ENCODE measurements at regions not wholly inside any gene's neighbourhood (a gene's known extent, or its start where the extent isn't known, plus 50 kb on each side); places are given as distances from the start of the nearest gene placed in this dataset.

- TF ChIP-seq CTCF (conservative IDR thresholded peaks at IDR 0.05), result no peak
- no peak overlapping the region for H2BK5ac ChIP-seq (ENCODE audit: insufficient read length, low read length)
- H3K23me2 ChIP-seq (ENCODE audit: insufficient read length, low read depth, low read length, poor library complexity, severe bottlenecking), result no peaks in the 10 kb centered on the region
- H3K27ac Mint-ChIP-seq, result no peak overlapping the region
- H3K27ac ChIP-seq (ENCODE audit: insufficient read length, low read depth, low read length), result no peak overlapping the region
- no peak for DNase-seq
- no peak overlapping the region for H2BK15ac ChIP-seq (ENCODE audit: low read depth, low read length)
- H4K8ac ChIP-seq (replicated peaks; ENCODE audit: insufficient read length, low read depth, low read length), result no peak overlapping the region
- peaks cover 0 to 3% of the 10 kb centered on the region in 2 experiments; a peak in 3 of 5 replicates for H3K9me3 Mint-ChIP-seq
- peaks cover 12% of the 10 kb centered on the region; the same call in 1 of the 2 replicates for H3K4me1 ChIP-seq (ENCODE audit: insufficient read depth, low read length)
- no peak overlapping the region for H3K56ac ChIP-seq (ENCODE audit: insufficient read length, low read depth, low read length)
- H3K18ac ChIP-seq (ENCODE audit: insufficient read length, low read depth, low read length), result no peak overlapping the region
- H4K20me1 ChIP-seq (ENCODE audit: control insufficient read depth, insufficient read depth, insufficient read length), result no peaks in the 10 kb centered on the region
- no peaks in the 10 kb centered on the region for H3K9me3 ChIP-seq (ENCODE audit: control insufficient read depth, low read depth, low read length)
- no peak overlapping the region for H2AK5ac ChIP-seq (ENCODE audit: insufficient read length, low read length)
- H3K4ac ChIP-seq (ENCODE audit: low read depth, low read length), result no peak overlapping the region
- no peak overlapping the region for H2BK20ac ChIP-seq (ENCODE audit: low read depth, low read length, poor library complexity, severe bottlenecking)
- H3K36me3 Mint-ChIP-seq (ENCODE audit: insufficient read depth in 1 of 3, low read depth in 3 of 3), result peaks cover 0 to 9% (median 0%) of the 10 kb centered on the region in 3 experiments; a peak in 1 of 7 replicates
- no peak overlapping the region for H3K4me3 Mint-ChIP-seq
- H3K9ac ChIP-seq (ENCODE audit: extremely low read depth, insufficient read length, low read length), result no peak overlapping the region
- no peak overlapping the region for H3K14ac ChIP-seq (ENCODE audit: insufficient read depth, low read length)
- no peak overlapping the region for H4K5ac ChIP-seq (ENCODE audit: insufficient read length, low read depth, low read length)
- no peak overlapping the region for H2BK12ac ChIP-seq (ENCODE audit: insufficient read length, low read depth, low read length)
- H3K79me1 ChIP-seq (ENCODE audit: insufficient read depth, low read depth, low read length, poor library complexity, severe bottlenecking), result no peaks in the 10 kb centered on the region
- H3K4me1 Mint-ChIP-seq, result peaks cover 32 to 35% of the 10 kb centered on the region in 2 experiments
- H3T11ph ChIP-seq (ENCODE audit: low read length), result no peak overlapping the region
- no peak overlapping the region for H2BK120ac ChIP-seq (ENCODE audit: low read depth, low read length, poor library complexity, severe bottlenecking)
- no peaks in the 10 kb centered on the region for H3K27me3 ChIP-seq (ENCODE audit: insufficient read depth, low read length)
- H3K4me2 ChIP-seq (ENCODE audit: insufficient read depth, insufficient read length, low read length), result no peak overlapping the region
- peaks cover 16% of the 10 kb centered on the region for H3K27me3 Mint-ChIP-seq (ENCODE audit: low read depth)
- H3K23ac ChIP-seq (ENCODE audit: insufficient read length, low read depth, low read length), result no peak overlapping the region
- no CpG with 5 or more reads among the region's 8 CpGs for WGBS (ENCODE audit: extremely low coverage, insufficient read length, low lambda C conversion rate)
- H4K91ac ChIP-seq (ENCODE audit: insufficient read length, low read depth, low read length), result no peak overlapping the region
- no peaks in the 10 kb centered on the region for H3K79me2 ChIP-seq (ENCODE audit: insufficient read depth, low read length)
- H2AFZ ChIP-seq (ENCODE audit: low read length), result no peak overlapping the region
Observed at GRCh38 chr2:6052649-6053048, 360.5 kb downstream of the SOX11 start.

Measured in H9 (cell line).